GM12878 (cell line): ENCODE measurements at regions not wholly inside any gene's neighbourhood (a gene's known extent, or its start where the extent isn't known, plus 50 kb on each side); places are given as distances from the start of the nearest gene placed in this dataset.

ENCODE experiments used
- ATAC-seq: fragments of 200-7000 bp; cut with Tn5 transposase; 3 replicates; pipeline ENCODE4 v1.9.1; 2020; ENCODE audit warnings: mild to moderate bottlenecking, moderate library complexity
- BruUV-seq: library from RNA; stranded (reverse); fragments of 400-500 nt; replicated peaks from 2 replicates; lab custom pipeline; 2021; lab: Mats Ljungman, UMichigan
- CTCF ChIA-PET: fragments of 300-600 bp; sonication (Branson Sonifier 250); formaldehyde crosslinking; extraction: SDS; loops from one replicate; lab custom pipeline; 2021; ENCODE audit warnings: inconsistent platforms; lab: Yijun Ruan, JAX
- POLR2A ChIA-PET: fragments of 350-600 bp; formaldehyde crosslinking; extraction: SDS; loops from one replicate; lab custom pipeline; 2021; ENCODE audit warnings: inconsistent platforms; lab: Charles Lee
- RAD21 ChIA-PET: fragments of 300-600 bp; sonication (Branson Sonifier 250); formaldehyde crosslinking; loops from one replicate; lab custom pipeline; 2023; ENCODE audit warnings: antibody characterized with exemption; ENCODE audit not compliant: unreplicated experiment; lab: Charles Lee
- SMC1A ChIA-PET: fragments of 300-600 bp; sonication (Branson Sonifier 250); formaldehyde crosslinking; loops from one replicate; lab custom pipeline; 2023; ENCODE audit not compliant: unreplicated experiment, uncharacterized antibody; lab: Charles Lee
- DNase-seq: peaks from one replicate; pipeline ENCODE4 v3.0.0-alpha.2; 2011; ENCODE audit warnings: low read depth, low spot score
- FAIRE-seq: peaks from 3 replicates; lab custom pipeline; 2011; peaks lifted over from hg19 to GRCh38; lab: Jason Lieb, UNC
- H2AFZ ChIP-seq: 2 replicates; pipeline ENCODE4 v1.6.0; 2011; ENCODE audit warnings: low read depth, low read length, control low read depth; ENCODE audit not compliant: control insufficient read depth
- H3K27ac ChIP-seq: 2 replicates; pipeline ENCODE4 v1.5.1; 2011; ENCODE audit warnings: control low read depth; ENCODE audit not compliant: control insufficient read depth, insufficient read depth
- H3K27me3 ChIP-seq, 2 experiments: replicated peaks in 1 of 2; 2 replicates each; pipeline versions ENCODE4 v1.6.0 to v1.6.1; 2011; ENCODE audit warnings: low read length in 1 of 2; ENCODE audit not compliant: control insufficient read depth in 2 of 2, insufficient read depth in 2 of 2
- H3K36me3 ChIP-seq, 2 experiments: 2 replicates each; pipeline ENCODE4 v1.5.1; 2011; ENCODE audit warnings: low read length in 1 of 2; ENCODE audit not compliant: control insufficient read depth in 2 of 2, insufficient read depth in 2 of 2
- H3K4me1 ChIP-seq: 2 replicates; pipeline ENCODE4 v1.6.1; 2011; ENCODE audit warnings: mild to moderate bottlenecking, low read length, moderate library complexity, mixed read lengths; ENCODE audit not compliant: control insufficient read depth, insufficient read depth
- H3K4me2 ChIP-seq: 2 replicates; pipeline ENCODE4 v1.6.0; 2011; ENCODE audit warnings: control low read depth; ENCODE audit not compliant: control insufficient read depth, insufficient read depth
- H3K4me3 ChIP-seq: fragments of 200-600 bp; sonication (generic); 2 replicates; pipeline ENCODE4 v1.5.1; 2016
- H3K79me2 ChIP-seq: 2 replicates; pipeline ENCODE4 v1.6.0; 2011; ENCODE audit warnings: low read length; ENCODE audit not compliant: control insufficient read depth, insufficient read depth
- H3K9ac ChIP-seq: 2 replicates; pipeline ENCODE4 v1.8.0; 2011; ENCODE audit warnings: low read length, control low read depth, mixed read lengths; ENCODE audit not compliant: control insufficient read depth, insufficient read depth
- H3K9me3 ChIP-seq: replicated peaks from 3 replicates; pipeline ENCODE4 v1.5.1; 2011; ENCODE audit warnings: mild to moderate bottlenecking, low read length; ENCODE audit not compliant: control insufficient read depth, insufficient read depth
- H4K20me1 ChIP-seq: 2 replicates; pipeline ENCODE4 v1.6.0; 2011; ENCODE audit not compliant: control insufficient read depth, insufficient read depth
- CBX3 ChIP-seq: fragments of 200-600 bp; sonication (generic); IDR thresholded peaks from 2 replicates; pipeline ENCODE4 v1.6.1; 2016; ENCODE audit warnings: low read depth, borderline replicate concordance
- HDAC2 ChIP-seq: fragments of 200-600 bp; sonication (generic); IDR thresholded peaks from 2 replicates; pipeline ENCODE4 v1.6.1; 2017
- HDGF ChIP-seq: fragments of 450-650 bp; IDR thresholded peaks from 2 replicates; pipeline ENCODE4 v1.6.1; 2016; ENCODE audit warnings: antibody characterized with exemption
- JUNB ChIP-seq: IDR thresholded peaks from 2 replicates; pipeline ENCODE4 v1.6.1; 2016; ENCODE audit warnings: antibody characterized with exemption, mild to moderate bottlenecking
- MXI1 ChIP-seq: fragments of 150-350 bp; IDR thresholded peaks from 2 replicates; pipeline ENCODE4 v1.6.1; 2011; ENCODE audit warnings: low read depth, mild to moderate bottlenecking, inconsistent platforms, low read length, improper control_type of control experiment
- POLR2A ChIP-seq: IDR thresholded peaks from 2 replicates; pipeline ENCODE4 v1.6.1; 2011; ENCODE audit warnings: low read depth, mild to moderate bottlenecking, low read length
- RAD21 ChIP-seq: IDR thresholded peaks from 2 replicates; pipeline ENCODE4 v1.6.1; 2011; ENCODE audit warnings: mild to moderate bottlenecking, low read depth, low read length, moderate library complexity; ENCODE audit not compliant: insufficient read depth
- SIX5 ChIP-seq: IDR thresholded peaks from 2 replicates; pipeline ENCODE4 v1.6.1; 2011; ENCODE audit warnings: mild to moderate bottlenecking, low read depth, low read length, moderate library complexity; ENCODE audit not compliant: severe bottlenecking
- TCF3 ChIP-seq: IDR thresholded peaks from 2 replicates; pipeline ENCODE4 v1.6.1; 2012; ENCODE audit warnings: low read depth, mild to moderate bottlenecking, low read length, borderline replicate concordance; ENCODE audit not compliant: insufficient read depth
- ZNF622 ChIP-seq: fragments of 450-650 bp; IDR thresholded peaks from 2 replicates; pipeline ENCODE4 v1.6.1; 2017; ENCODE audit warnings: mild to moderate bottlenecking, inconsistent platforms
- WGBS: methylation state at CpG from one replicate; pipeline ENCODE4 v1.1.6; 2016; ENCODE audit warnings: low lambda C conversion rate; ENCODE audit not compliant: insufficient replicate concordance, insufficient coverage; ENCODE audit errors: missing lambda C conversion rate; 5-methylcytosine and 5-hydroxymethylcytosine counted together
- in situ Hi-C: fragments of 300-500 bp; cut with MboI; formaldehyde crosslinking; loops from 9 replicates; pipeline ENCODE4 v1.14.3; 2018; ENCODE audit warnings: mixed read lengths
- intact Hi-C: fragments of 100-400 bp; cut with micrococcal nuclease; formaldehyde crosslinking; loops from one replicate; pipeline ENCODE4 v1.14.2; 2022; ENCODE audit not compliant: unreplicated experiment
- TF ChIP-seq, protein P1 (sequence below): fragments of 450-650 bp; IDR thresholded peaks from 2 replicates; pipeline ENCODE4 v1.6.1; 2018; ENCODE audit warnings: borderline replicate concordance, mild to moderate bottlenecking; ENCODE audit not compliant: partially characterized antibody
- TF ChIP-seq, protein P2 (sequence below): fragments of 450-650 bp; IDR thresholded peaks from 2 replicates; pipeline ENCODE4 v1.6.1; 2017; ENCODE audit warnings: mild to moderate bottlenecking, moderate library complexity

DNA sequence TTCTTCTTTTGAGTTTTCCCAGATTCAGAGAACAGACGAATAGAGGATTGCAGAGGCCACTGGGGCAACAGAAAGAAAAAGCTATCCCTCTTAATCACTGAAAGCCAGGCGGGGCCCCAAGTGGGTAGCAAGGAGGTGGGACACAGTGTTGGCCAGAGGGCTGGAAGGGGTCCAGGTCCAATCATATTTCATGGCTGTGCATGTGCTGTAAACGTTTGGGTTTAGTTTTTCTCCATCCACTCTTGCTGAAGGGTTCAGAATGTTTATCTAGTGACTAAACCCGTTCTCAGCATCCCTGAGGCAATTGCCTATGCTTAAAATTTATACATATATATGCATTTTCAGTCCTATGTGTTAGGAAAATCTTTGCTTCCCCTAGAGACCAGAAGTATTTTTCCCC lies 99.4 kb upstream of the EPHA4 start:
- no peaks in the 10 kb centered on the region for H3K4me1 ChIP-seq
- in situ Hi-C loops = no loop called here
- H3K36me3 ChIP-seq = no peaks in the 10 kb centered on the region
- ChIA-PET CTCF (no interaction called here), SMC1A (no interaction called here), RAD21 (no interaction called here), POLR2A (no interaction called here)
- intact Hi-C loops = no loop called here
- no peak overlapping the region for H3K4me3 ChIP-seq
- H3K79me2 ChIP-seq = no peaks in the 10 kb centered on the region
- no TSS peak for BruUV-seq
- 0% methylated on average over 4 of the region's 4 CpGs for WGBS
- no peaks in the 10 kb centered on the region for H3K27me3 ChIP-seq
- no peaks in the 10 kb centered on the region for H3K9me3 ChIP-seq
- ATAC-seq = no peak
- FAIRE-seq = no peak
- no peak overlapping the region for H3K4me2 ChIP-seq
- H4K20me1 ChIP-seq = no peaks in the 10 kb centered on the region
- TF ChIP-seq POLR2A = no peak
- DNase-seq = no peak
- H3K27ac ChIP-seq = no peak overlapping the region
- H2AFZ ChIP-seq = no peak overlapping the region
- no peak overlapping the region for H3K9ac ChIP-seq

DNA sequence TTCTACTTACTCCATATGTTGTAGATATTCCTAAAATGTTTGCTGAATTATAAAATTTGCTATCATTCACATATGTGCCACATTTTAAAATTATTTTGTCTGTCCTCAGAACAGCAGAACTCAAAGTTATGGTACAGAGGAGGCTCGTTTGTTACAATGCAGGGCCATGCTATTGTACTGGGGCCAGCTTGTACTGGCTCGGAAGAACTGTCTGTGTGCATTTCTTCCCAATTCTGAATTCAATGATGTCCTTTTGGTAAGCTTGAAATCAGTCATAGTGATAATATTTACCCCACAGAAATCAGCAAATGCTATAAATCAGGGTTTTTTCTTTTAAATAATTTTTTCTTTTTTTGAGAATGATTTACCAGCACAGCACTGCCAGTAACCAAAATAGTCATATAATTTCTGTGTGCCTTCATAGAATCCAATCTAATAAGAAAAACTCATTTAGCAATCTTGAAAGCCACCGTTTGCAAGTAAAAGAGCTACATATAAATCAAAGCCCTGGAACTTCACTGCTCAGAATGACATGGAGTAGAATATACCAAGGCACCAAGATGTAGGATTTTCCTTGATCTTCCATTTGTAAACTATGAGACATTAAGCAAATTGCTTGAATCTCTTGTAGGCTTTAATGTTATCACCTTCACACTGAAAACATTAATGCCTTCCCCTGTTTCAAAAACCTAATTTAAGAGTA lies 90.7 kb upstream of the EPHA4 start:
- no peak overlapping the region for H3K27ac ChIP-seq
- 7% methylated on average over 3 of the region's 3 CpGs for WGBS
- no peak overlapping the region for H3K4me3 ChIP-seq
- in situ Hi-C loops (no loop called here), intact Hi-C loops (no loop called here)
- H4K20me1 ChIP-seq = no peaks in the 10 kb centered on the region
- FAIRE-seq (no peak), ATAC-seq (no peak), DNase-seq (no peak)
- no peak overlapping the region for H2AFZ ChIP-seq
- H3K36me3 ChIP-seq = no peaks in the 10 kb centered on the region
- H3K9me3 ChIP-seq = no peaks in the 10 kb centered on the region
- no peaks in the 10 kb centered on the region for H3K79me2 ChIP-seq
- no peaks in the 10 kb centered on the region for H3K27me3 ChIP-seq
- SMC1A ChIA-PET = no interaction called here
- CTCF ChIA-PET = interaction anchor here (1.2 kb wide), 1 partner anchor 30 kb away, joined by 3 read pairs; no protein-coding TSS in a partner anchor
- no peaks in the 10 kb centered on the region for H3K4me1 ChIP-seq
- no peak overlapping the region for H3K4me2 ChIP-seq
- BruUV-seq = no TSS peak
- RAD21 ChIA-PET = no interaction called here
- no peak overlapping the region for H3K9ac ChIP-seq
- POLR2A ChIA-PET = no interaction called here
- no peak for TF ChIP-seq MXI1
- TF ChIP-seq, protein P1, sequence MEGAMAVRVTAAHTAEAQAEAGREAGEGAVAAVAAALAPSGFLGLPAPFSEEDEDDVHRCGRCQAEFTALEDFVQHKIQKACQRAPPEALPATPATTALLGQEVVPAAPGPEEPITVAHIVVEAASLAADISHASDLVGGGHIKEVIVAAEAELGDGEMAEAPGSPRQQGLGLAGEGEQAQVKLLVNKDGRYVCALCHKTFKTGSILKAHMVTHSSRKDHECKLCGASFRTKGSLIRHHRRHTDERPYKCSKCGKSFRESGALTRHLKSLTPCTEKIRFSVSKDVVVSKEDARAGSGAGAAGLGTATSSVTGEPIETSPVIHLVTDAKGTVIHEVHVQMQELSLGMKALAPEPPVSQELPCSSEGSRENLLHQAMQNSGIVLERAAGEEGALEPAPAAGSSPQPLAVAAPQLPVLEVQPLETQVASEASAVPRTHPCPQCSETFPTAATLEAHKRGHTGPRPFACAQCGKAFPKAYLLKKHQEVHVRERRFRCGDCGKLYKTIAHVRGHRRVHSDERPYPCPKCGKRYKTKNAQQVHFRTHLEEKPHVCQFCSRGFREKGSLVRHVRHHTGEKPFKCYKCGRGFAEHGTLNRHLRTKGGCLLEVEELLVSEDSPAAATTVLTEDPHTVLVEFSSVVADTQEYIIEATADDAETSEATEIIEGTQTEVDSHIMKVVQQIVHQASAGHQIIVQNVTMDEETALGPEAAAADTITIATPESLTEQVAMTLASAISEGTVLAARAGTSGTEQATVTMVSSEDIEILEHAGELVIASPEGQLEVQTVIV = no peak
- TF ChIP-seq, protein P2, sequence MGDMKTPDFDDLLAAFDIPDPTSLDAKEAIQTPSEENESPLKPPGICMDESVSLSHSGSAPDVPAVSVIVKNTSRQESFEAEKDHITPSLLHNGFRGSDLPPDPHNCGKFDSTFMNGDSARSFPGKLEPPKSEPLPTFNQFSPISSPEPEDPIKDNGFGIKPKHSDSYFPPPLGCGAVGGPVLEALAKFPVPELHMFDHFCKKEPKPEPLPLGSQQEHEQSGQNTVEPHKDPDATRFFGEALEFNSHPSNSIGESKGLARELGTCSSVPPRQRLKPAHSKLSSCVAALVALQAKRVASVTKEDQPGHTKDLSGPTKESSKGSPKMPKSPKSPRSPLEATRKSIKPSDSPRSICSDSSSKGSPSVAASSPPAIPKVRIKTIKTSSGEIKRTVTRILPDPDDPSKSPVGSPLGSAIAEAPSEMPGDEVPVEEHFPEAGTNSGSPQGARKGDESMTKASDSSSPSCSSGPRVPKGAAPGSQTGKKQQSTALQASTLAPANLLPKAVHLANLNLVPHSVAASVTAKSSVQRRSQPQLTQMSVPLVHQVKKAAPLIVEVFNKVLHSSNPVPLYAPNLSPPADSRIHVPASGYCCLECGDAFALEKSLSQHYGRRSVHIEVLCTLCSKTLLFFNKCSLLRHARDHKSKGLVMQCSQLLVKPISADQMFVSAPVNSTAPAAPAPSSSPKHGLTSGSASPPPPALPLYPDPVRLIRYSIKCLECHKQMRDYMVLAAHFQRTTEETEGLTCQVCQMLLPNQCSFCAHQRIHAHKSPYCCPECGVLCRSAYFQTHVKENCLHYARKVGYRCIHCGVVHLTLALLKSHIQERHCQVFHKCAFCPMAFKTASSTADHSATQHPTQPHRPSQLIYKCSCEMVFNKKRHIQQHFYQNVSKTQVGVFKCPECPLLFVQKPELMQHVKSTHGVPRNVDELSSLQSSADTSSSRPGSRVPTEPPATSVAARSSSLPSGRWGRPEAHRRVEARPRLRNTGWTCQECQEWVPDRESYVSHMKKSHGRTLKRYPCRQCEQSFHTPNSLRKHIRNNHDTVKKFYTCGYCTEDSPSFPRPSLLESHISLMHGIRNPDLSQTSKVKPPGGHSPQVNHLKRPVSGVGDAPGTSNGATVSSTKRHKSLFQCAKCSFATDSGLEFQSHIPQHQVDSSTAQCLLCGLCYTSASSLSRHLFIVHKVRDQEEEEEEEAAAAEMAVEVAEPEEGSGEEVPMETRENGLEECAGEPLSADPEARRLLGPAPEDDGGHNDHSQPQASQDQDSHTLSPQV = no peak
- no peak for TF ChIP-seq ZNF622
- TF ChIP-seq JUNB = no peak
- no peak for TF ChIP-seq HDAC2
- no peak for TF ChIP-seq TCF3
- no peak for TF ChIP-seq SIX5
- TF ChIP-seq HDGF = no peak
- no peak for TF ChIP-seq RAD21
- no peak for TF ChIP-seq CBX3
